HG03520 (cell line): ENCODE measurements at regions not wholly inside any gene's neighbourhood (a gene's known extent, or its start where the extent isn't known, plus 50 kb on each side); places are given as distances from the start of the nearest gene placed in this dataset.

Source experiments
- ATAC-seq: cut with Tn5 transposase; IDR thresholded peaks from one replicate; pipeline ENCODE4 v1.9.1; 2021; ENCODE audit warnings: mild to moderate bottlenecking, moderate library complexity; ENCODE audit not compliant: unreplicated experiment

DNA sequence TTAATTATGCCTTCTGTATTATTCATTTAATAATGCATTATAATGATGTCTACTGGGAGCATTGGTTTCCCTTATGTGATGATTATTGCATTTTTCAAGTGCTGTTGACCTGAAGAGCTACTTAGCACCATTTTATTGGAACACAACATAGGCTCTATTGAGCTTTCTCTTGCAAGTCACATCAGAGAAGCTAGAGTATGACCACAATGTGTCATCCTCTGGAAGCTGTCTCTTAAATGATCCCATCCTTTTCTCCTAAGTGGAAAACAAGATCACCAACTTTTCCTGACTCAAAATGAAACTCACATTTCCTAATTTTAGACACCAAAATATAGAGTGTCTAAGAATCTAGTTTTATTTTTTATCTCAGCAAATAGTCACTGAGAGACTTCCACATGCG, 1451.9 kb downstream of the PCDH7 start:
- no peak for ATAC-seq

- ATAC-seq, result no peak
Measured at GRCh38 chr4:32172761-32173160, 1452.6 kb downstream of the PCDH7 start.

- ATAC-seq, result no peak
Measured at GRCh38 chr4:32180086-32180485, 1459.9 kb downstream of the PCDH7 start.

DNA sequence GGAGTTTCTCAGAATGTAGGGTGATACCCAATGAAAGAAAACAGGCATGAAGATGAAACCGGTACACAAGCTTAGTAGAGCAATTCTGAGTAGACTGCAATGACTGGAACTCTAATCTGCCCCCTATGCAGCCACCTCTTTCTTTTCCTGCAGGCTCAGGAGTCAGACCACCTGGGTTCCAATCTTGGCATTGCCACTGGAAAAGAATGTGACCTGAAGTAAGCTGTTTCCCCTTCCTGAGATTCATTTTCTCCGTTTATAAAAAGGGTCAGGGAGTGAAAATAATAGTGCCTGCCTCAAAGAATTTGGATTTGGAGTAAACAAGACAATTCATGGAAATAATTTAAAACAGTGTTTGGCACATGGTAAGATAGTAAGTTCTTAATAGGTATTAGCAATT, 1464.0 kb downstream of the PCDH7 start:
- no peak for ATAC-seq

DNA sequence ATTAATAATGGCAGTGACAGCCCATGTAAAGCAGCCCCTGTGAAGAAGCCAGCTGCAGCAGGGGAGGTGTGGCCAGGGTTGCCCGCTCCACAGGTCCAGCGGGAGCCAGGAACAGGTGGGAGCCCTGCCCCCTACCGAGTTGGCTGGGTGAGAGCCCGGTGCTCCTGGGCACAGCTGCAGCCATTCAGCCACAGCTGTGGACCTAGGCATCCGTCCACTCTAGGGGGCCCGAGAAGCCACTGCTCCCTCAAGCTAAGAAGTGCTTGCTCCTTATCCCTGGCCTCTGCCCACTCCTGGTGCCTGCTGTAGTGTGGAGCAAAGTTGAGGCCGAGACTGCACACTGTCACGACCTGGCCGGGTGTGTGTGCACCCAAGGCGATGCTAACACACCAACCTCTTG, 1469.0 kb downstream of the PCDH7 start:
- no peak for ATAC-seq

DNA sequence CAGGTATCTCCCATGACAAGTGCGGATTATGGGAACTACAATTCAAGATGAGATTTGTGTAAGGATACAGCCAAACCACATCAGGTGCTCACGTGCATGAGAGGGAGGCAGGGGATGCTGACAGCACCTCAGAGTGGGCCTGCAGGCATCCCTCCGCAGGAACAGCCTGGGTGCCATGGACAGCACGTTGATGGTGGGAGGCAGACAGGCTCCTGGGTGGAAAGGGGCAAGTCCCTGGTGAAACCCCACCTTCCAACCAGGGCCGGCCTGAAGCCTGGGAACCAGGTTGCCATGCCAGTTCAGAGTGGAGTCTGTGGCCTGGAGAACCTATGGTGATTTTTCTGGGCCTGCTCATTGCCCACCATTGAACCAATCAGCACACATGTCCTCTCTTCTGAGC, 1469.6 kb downstream of the PCDH7 start:
- no peak for ATAC-seq

DNA sequence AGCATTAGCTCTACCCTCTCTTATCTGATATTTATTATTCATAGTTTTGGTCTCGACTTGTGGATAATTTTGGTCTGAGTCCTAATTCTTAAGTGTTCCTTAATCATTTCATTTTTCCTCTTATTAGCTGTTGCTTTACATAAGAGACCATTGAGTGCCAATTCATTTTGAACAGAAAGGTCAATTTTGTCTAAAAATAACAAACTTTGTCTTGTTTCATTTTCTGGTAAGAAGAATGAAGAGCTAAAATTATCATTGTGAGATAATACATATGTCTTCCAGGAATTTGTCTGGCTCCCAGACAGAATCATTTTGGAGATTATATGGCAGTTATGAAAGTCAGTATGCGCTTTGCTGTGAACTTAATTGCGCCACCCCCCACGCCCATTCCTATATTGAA, 1471.8 kb downstream of the PCDH7 start:
- ATAC-seq, result no peak

GRCh38 chr4:32192363-32192762, 1472.2 kb downstream of the PCDH7 start:
- ATAC-seq, result no peak

GRCh38 chr4:32192991-32193390, 1472.8 kb downstream of the PCDH7 start:
- ATAC-seq, result no peak

- no peak for ATAC-seq
Measured at GRCh38 chr4:32196950-32197688, 1477.0 kb downstream of the PCDH7 start.

DNA sequence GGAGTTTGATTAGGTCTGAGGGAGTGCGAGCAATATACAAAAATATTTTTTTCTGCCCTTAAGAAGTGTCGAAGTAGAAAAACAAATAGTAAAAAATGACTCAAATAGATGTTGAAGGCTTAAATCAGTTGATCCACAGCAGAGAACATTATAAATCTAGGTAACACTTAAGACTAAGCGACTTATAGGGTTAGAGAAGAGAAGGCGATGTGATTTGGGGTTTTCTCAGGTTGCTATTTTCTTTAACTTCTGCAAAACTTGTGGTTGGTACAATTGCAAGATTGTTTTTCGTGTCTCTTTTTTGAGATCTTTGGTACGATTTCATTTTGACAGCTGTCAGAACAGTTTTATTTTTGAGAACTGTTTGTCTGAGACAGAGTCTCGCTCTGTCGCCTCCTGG, 1479.5 kb downstream of the PCDH7 start:
- no peak for ATAC-seq

DNA sequence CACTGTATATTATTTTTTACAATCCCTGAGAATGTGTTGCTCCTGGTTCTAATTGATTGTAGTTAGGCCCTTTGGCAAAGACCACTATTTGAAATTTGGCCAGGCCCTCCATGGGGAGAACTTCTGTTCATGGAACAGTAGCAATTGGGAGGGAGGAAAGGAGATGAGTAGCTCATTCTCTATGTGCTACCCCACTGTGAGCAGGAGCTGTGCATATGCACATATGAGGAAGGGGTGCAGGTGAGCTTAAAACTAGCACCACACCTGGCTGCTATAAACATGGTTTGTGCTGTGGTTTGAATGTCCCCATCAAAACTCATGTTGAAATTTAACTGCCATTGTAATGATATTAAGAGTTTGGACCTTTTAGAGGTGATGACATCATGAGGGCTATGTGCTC, 1483.2 kb downstream of the PCDH7 start:
- no peak for ATAC-seq

DNA sequence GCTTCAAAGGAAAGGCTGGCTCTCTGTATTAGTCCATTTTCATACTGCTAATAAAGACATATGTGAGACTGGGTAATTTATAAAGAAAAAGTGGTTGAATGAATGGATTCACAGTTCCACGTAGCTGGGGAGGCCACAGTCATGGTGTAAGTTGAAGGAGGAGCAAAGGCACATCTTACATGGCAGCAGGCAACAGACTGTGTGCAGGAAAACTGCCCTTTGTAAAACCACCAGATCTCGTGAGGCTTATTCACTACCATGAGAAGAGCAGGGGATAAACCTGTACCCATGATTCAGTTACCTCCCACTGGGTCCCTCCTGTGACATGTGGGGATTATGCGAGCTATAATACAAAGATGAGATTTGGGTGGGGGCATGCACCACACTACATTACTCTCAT, 1486.6 kb downstream of the PCDH7 start:
- no peak for ATAC-seq

DNA sequence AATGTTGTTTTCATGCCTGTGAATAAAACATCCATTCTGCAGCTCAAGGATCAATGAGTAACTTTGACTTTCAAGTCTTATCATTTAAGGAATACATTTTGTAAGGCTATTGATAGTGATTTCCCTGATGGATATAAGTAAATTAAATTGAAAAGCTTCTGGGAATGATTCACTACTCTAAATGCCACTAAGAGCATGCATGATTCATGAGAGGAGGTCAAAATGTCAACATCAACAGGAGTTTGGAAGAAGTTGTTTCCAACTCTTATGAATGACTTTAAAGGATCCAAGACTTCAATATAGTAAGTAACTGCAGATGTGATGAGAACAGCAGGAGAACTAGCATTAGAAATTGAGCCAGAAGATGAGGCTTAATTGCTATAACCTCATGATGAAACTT, 1487.3 kb downstream of the PCDH7 start:
- no peak for ATAC-seq

- no peak for ATAC-seq
Measured at GRCh38 chr4:32215277-32215676, 1495.1 kb downstream of the PCDH7 start.

DNA sequence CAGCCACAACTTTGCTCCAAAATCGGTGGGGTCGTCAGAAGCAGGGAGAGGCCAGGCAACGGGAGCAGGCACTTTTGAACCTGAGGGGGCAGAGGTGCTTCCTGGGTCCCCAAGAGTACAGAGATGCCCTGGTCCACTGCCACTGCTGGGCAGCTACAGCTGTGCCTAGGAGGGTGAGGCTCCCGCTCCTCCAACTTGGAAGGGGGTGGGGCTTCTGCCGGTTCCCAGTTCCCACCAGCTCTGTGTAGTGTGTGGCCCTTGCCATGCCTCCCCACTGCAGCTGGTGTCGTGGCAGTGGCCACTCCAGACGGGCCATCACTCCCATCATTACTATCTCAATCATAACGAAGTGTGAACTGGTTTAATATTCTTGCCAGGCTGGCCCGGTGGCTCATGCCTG, 1496.3 kb downstream of the PCDH7 start:
- ATAC-seq, result no peak

DNA sequence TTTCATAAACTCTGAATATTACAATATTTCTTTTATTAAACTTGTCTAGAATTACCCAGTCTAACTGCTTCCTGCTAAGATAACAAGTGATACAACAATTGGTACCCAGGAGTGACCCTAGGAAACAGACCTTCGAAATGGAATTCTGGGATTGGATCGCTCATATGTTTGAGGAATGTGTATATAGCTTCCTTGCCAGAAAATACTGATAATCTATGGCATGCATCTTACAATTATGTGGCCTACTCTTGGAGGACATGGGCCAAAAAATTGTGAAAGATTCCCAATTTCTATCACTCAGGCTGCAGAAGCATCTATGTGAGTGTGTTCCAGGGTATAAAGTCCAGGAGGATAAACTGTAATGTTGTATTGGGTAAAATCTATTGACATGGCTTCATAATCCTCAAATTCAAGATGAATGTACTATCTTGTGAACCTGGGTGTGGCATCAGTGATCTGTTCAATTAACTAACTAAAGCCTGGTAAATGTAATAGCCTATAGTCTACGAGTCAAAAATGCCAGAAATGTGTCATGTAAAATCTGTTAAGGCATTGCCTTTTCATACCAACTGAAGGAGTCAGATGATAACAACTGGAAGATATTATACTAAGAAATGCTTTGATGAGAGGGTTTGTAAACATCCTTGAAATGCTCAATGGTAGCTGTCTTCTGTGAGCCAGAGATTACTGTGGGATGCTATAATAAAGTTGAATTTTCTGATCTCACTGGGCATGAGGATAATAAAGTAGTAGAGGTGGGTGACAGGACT, 1499.3 kb downstream of the PCDH7 start:
- ATAC-seq, result no peak

- ATAC-seq, result no peak
Measured at GRCh38 chr4:32226204-32226603, 1506.0 kb downstream of the PCDH7 start.

DNA sequence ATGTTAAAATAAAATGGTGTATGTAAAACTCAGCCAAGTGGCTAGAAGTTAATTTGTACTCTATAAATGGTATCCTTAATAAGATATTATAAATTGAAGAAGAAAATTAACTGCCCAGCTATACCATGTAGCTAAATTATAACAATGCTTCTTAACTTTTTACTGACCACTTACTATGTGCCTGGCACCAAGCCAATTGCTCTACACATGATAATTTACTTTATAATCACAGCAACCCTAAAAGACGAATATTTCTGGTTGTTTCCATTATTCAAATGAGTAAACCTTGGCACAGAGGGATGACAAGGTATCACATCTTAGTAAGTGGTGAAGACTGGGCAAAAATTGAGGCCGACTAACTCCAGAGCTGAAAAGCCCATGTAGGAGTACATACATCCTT, 1506.6 kb downstream of the PCDH7 start:
- ATAC-seq, result no peak

GRCh38 chr4:32243926-32244325, 1523.8 kb downstream of the PCDH7 start:
- no peak for ATAC-seq

DNA sequence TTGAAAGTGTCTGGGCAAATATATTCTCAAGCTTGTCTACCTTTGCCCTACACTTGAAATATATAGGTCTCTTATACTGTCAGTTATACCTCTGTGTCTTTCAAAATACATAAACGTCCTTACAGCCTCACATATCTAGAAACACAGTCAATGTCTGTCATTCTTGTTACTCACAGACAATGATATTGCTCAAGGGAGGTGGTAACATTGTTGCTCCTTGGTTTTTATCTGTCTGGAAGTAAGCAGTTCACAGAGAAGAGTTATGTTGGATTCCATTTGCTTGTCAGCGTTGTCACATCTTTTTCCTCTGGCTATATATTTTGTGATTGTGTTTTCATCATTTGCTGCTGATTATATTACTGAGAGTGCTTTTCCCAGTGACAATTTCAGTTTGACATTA, 1528.9 kb downstream of the PCDH7 start:
- ATAC-seq, result no peak

- ATAC-seq, result no peak
Measured at GRCh38 chr4:32251126-32251525, 1531.0 kb downstream of the PCDH7 start.

GRCh38 chr4:32251926-32252325, 1531.8 kb downstream of the PCDH7 start:
- no peak for ATAC-seq
